ENCODE measurements at regions not wholly inside any gene's neighbourhood (a gene's known extent, or its start where the extent isn't known, plus 50 kb on each side); places are given as distances from the start of the nearest gene placed in this dataset.

DNA sequence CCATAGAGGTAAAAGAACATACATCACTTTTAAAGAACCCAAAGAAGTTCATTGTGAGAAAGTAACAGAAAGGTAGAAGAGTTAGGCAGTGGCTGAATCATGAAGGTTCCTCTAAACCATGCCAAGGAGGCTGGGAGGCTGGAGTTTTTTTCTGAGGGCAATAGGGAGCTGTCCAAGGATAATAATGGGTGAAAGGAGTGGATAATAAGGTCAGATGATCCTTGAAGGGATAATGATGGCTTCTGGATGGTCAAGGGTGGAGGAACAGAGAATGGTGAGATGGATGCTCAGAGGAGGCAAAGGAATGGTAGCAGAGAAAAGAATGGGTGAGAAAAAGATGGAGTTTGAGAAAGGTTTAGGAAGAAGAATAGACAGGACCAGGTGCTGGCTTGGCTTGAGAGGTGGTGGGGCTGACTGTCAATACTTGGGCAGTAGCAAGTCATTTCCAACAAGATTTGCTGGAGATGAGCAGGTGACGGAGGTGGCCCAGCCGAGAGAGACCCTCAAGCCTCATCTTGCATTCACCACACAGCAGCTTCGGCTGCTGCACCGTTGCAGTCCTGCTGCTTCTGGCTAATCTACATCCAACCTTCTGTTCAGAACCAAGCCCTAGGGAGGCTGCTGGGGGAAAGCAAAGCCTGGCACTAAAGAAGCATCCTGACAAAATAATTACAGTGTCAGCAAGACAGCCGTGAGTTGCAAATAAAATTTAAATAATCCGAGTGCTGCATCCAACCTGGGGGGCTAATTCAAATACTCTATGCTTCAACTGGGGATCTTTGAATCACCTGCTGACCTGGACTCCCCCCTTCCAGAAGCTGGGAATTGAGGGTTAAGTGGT, 131.2 kb upstream of the KCNG1 start:
- Mint-ChIP-seq H3K27ac (no peak overlapping the region), H3K4me3 (no peak overlapping the region), H3K27me3 (peaks cover 43% of the 10 kb centered on the region), H3K9me3 (no peaks in the 10 kb centered on the region), H3K36me3 (ENCODE audit: low read depth) (no peaks in the 10 kb centered on the region), H3K4me1 (ENCODE audit: low read depth) (no peaks in the 10 kb centered on the region)
- no peaks in the 10 kb centered on the region for H3K36me3 ChIP-seq (ENCODE audit: insufficient read depth, low read length)
- TF ChIP-seq CTCF (IDR thresholded peaks at IDR 0.05): no peak
- no peaks in the 10 kb centered on the region for H3K9me3 ChIP-seq (ENCODE audit: control insufficient read depth in 1 of 2, insufficient read depth in 1 of 2, low read length in 2 of 2)
- intact Hi-C loops (cut with DNase I, micrococcal nuclease): no loop called here
- ATAC-seq (ENCODE audit: poor library complexity) (no peak), DNase-seq (no peak)
- H3K4me1 ChIP-seq (ENCODE audit: insufficient read depth, low read length): no peaks in the 10 kb centered on the region
- H3K27ac ChIP-seq (ENCODE audit: low read depth in 1 of 2, low read length in 2 of 2): no peak overlapping the region
- H3K27me3 ChIP-seq (ENCODE audit: control insufficient read depth in 1 of 2, insufficient read depth in 2 of 2, low read length in 2 of 2): peaks cover 0 to 26% of the 10 kb centered on the region in 2 experiments
- no peak overlapping the region for H3K4me3 ChIP-seq (ENCODE audit: low read length)
- ChIA-PET POLR2A (no interaction called here), CTCF (no interaction called here)

DNA sequence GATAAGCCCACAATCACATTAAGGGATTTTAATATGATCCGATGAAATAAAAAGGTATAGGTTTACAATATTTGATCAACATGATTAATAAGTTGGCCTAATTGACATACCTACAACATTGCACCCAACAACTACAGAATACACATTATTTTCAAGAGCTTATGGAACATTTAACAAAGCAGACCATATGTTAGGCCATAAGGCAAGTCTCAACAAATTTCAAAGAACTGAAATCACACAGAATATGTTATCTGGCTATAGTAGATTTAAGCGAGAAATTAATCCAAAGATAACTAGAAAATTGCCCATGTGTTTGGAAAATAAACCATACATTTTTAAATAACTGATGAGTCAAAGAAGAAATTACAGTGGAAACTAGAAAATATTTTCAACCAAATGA, 126.0 kb upstream of the KCNG1 start:
- intact Hi-C loops (cut with DNase I, micrococcal nuclease): no loop called here

GRCh38 chr20:51144476-51144875, 121.6 kb upstream of the KCNG1 start:
- Histone ChIP-seq H3K27me3 (ENCODE audit: control insufficient read depth in 1 of 2, insufficient read depth in 2 of 2, low read length in 2 of 2) (peaks cover 3 to 30% of the 10 kb centered on the region in 2 experiments), H3K36me3 (ENCODE audit: insufficient read depth, low read length) (no peaks in the 10 kb centered on the region), H3K27ac (ENCODE audit: low read depth in 1 of 2, low read length in 2 of 2) (no peak overlapping the region), H3K4me3 (ENCODE audit: low read length) (no peak overlapping the region), H3K9me3 (ENCODE audit: control insufficient read depth in 1 of 2, insufficient read depth in 1 of 2, low read length in 2 of 2) (no peaks in the 10 kb centered on the region), H3K4me1 (ENCODE audit: insufficient read depth, low read length) (no peaks in the 10 kb centered on the region)
- Mint-ChIP-seq H3K9me3 (peaks cover 5% of the 10 kb centered on the region), H3K36me3 (ENCODE audit: low read depth) (no peaks in the 10 kb centered on the region), H3K27me3 (peaks cover 41% of the 10 kb centered on the region), H3K4me3 (no peak overlapping the region), H3K4me1 (ENCODE audit: low read depth) (no peaks in the 10 kb centered on the region), H3K27ac (no peak overlapping the region)
- ChIA-PET POLR2A (no interaction called here), CTCF (no interaction called here)
- DNase-seq (no peak), ATAC-seq (ENCODE audit: poor library complexity) (no peak)
- intact Hi-C loops (cut with DNase I, micrococcal nuclease): no loop called here
- no peak for TF ChIP-seq CTCF (IDR thresholded peaks at IDR 0.05)

More for the DNA sequence above, 126.0 kb upstream of the KCNG1 start:
- Histone ChIP-seq H3K4me1 (ENCODE audit: insufficient read depth, low read length) (no peaks in the 10 kb centered on the region), H3K4me3 (ENCODE audit: low read length) (no peak overlapping the region), H3K36me3 (ENCODE audit: insufficient read depth, low read length) (no peaks in the 10 kb centered on the region), H3K27ac (ENCODE audit: low read depth in 1 of 2, low read length in 2 of 2) (no peak overlapping the region), H3K27me3 (ENCODE audit: control insufficient read depth in 1 of 2, insufficient read depth in 2 of 2, low read length in 2 of 2) (peaks cover 0 to 23% of the 10 kb centered on the region in 2 experiments), H3K9me3 (ENCODE audit: control insufficient read depth in 1 of 2, insufficient read depth in 1 of 2, low read length in 2 of 2) (no peaks in the 10 kb centered on the region)
- no peak for DNase-seq
- peaks cover 5% of the 10 kb centered on the region for H3K9me3 Mint-ChIP-seq
- TF ChIP-seq CTCF (IDR thresholded peaks at IDR 0.05): no peak
- no peak for ATAC-seq (ENCODE audit: poor library complexity)
- H3K36me3 Mint-ChIP-seq (ENCODE audit: low read depth): no peaks in the 10 kb centered on the region
- no peak overlapping the region for H3K27ac Mint-ChIP-seq
- H3K4me1 Mint-ChIP-seq (ENCODE audit: low read depth): no peaks in the 10 kb centered on the region
- POLR2A ChIA-PET: no interaction called here
- H3K4me3 Mint-ChIP-seq: no peak overlapping the region
- peaks cover 40% of the 10 kb centered on the region for H3K27me3 Mint-ChIP-seq
- CTCF ChIA-PET: no interaction called here
